Nephron (organoid): ENCODE measurements at regions not wholly inside any gene's neighbourhood (a gene's known extent, or its start where the extent isn't known, plus 50 kb on each side); places are given as distances from the start of the nearest gene placed in this dataset.

Experiments used
- H3K27ac Mint-ChIP-seq, 3 experiments: 2 replicates each; pipeline ENCODE4 v1.8.0; 2020; ENCODE audit warnings: mixed read lengths in 3 of 3, mild to moderate bottlenecking in 2 of 3, moderate library complexity in 1 of 3
- H3K27me3 Mint-ChIP-seq: 2 replicates; pipeline ENCODE4 v1.8.0; 2021; ENCODE audit warnings: low read depth, mild to moderate bottlenecking, moderate library complexity, mixed read lengths
- H3K36me3 Mint-ChIP-seq: 2 replicates; pipeline ENCODE4 v1.8.0; 2020; ENCODE audit warnings: low read depth, mixed read lengths
- H3K4me1 Mint-ChIP-seq: 2 replicates; pipeline ENCODE4 v1.8.0; 2020; ENCODE audit warnings: mixed read lengths
- H3K4me3 Mint-ChIP-seq, 3 experiments: 2 replicates each; pipeline ENCODE4 v1.8.0; 2020; ENCODE audit warnings: mild to moderate bottlenecking in 3 of 3, mixed read lengths in 3 of 3, moderate library complexity in 2 of 3
- H3K9me3 Mint-ChIP-seq: 2 replicates; pipeline ENCODE4 v1.8.0; 2020; ENCODE audit warnings: mixed read lengths
- CTCF ChIP-seq, 3 experiments: fragments of 200-600 bp; sonication (generic); IDR thresholded peaks; one replicate each; pipeline ENCODE4 v1.5.0; 2021; ENCODE audit warnings: antibody characterized with exemption in 3 of 3; ENCODE audit not compliant: unreplicated experiment in 3 of 3

GRCh38 chr11:128315933-128316332 lies 271.4 kb downstream of the ETS1 start:
- TF ChIP-seq CTCF (IDR thresholded peaks at IDR 0.05; ENCODE audit: unreplicated experiment in 3 of 3) = no peak
- peaks cover 12% of the 10 kb centered on the region for H3K36me3 Mint-ChIP-seq
- no peaks in the 10 kb centered on the region for H3K4me1 Mint-ChIP-seq
- peaks cover 4% of the 10 kb centered on the region for H3K27me3 Mint-ChIP-seq
- no peak overlapping the region for H3K4me3 Mint-ChIP-seq
- peaks cover 24% of the 10 kb centered on the region for H3K9me3 Mint-ChIP-seq
- no peak overlapping the region for H3K27ac Mint-ChIP-seq

- peaks cover 24% of the 10 kb centered on the region for H3K9me3 Mint-ChIP-seq
- H3K36me3 Mint-ChIP-seq = peaks cover 12% of the 10 kb centered on the region
- no peak for TF ChIP-seq CTCF (IDR thresholded peaks at IDR 0.05; ENCODE audit: unreplicated experiment in 3 of 3)
Measured at GRCh38 chr11:128313931-128314330, 273.4 kb downstream of the ETS1 start.

GRCh38 chr11:128311742-128312719 lies 275.3 kb downstream of the ETS1 start:
- no peak for TF ChIP-seq CTCF (IDR thresholded peaks at IDR 0.05; ENCODE audit: unreplicated experiment in 3 of 3)
- H3K4me3 Mint-ChIP-seq = no peak overlapping the region
- no peak overlapping the region for H3K27ac Mint-ChIP-seq
- peaks cover 7% of the 10 kb centered on the region for H3K4me1 Mint-ChIP-seq
- H3K36me3 Mint-ChIP-seq = peaks cover 12% of the 10 kb centered on the region
- peaks cover 24% of the 10 kb centered on the region for H3K9me3 Mint-ChIP-seq
- H3K27me3 Mint-ChIP-seq = peaks cover 7% of the 10 kb centered on the region

More at GRCh38 chr11:128313931-128314330, 273.4 kb downstream of the ETS1 start:
- Mint-ChIP-seq H3K4me1 (no peaks in the 10 kb centered on the region), H3K4me3 (no peak overlapping the region), H3K27me3 (peaks cover 7% of the 10 kb centered on the region), H3K27ac (no peak overlapping the region)

GRCh38 chr11:128310676-128311445 lies 276.5 kb downstream of the ETS1 start:
- peaks cover 7% of the 10 kb centered on the region for H3K4me1 Mint-ChIP-seq
- peaks cover 7% of the 10 kb centered on the region for H3K27me3 Mint-ChIP-seq
- H3K36me3 Mint-ChIP-seq = peaks cover 9% of the 10 kb centered on the region

GRCh38 chr11:128310005-128310404 lies 277.4 kb downstream of the ETS1 start:
- Mint-ChIP-seq H3K4me1 (peaks cover 7% of the 10 kb centered on the region), H3K36me3 (peaks cover 3% of the 10 kb centered on the region), H3K9me3 (peaks cover 11% of the 10 kb centered on the region), H3K4me3 (no peak overlapping the region), H3K27ac (no peak overlapping the region), H3K27me3 (peaks cover 7% of the 10 kb centered on the region)
- TF ChIP-seq CTCF (IDR thresholded peaks at IDR 0.05; ENCODE audit: unreplicated experiment in 3 of 3) = no peak

More at GRCh38 chr11:128310676-128311445, 276.5 kb downstream of the ETS1 start:
- Mint-ChIP-seq H3K27ac (no peak overlapping the region), H3K9me3 (peaks cover 18% of the 10 kb centered on the region), H3K4me3 (no peak overlapping the region)
- TF ChIP-seq CTCF (IDR thresholded peaks at IDR 0.05; ENCODE audit: unreplicated experiment in 3 of 3) = no peak
